HG02981 (cell line): ENCODE measurements at regions not wholly inside any gene's neighbourhood (a gene's known extent, or its start where the extent isn't known, plus 50 kb on each side); places are given as distances from the start of the nearest gene placed in this dataset.

Experiments
- ATAC-seq: cut with Tn5 transposase; IDR thresholded peaks from one replicate; pipeline ENCODE4 v1.9.1; 2021; ENCODE audit warnings: mild to moderate bottlenecking, moderate library complexity; ENCODE audit not compliant: unreplicated experiment

DNA sequence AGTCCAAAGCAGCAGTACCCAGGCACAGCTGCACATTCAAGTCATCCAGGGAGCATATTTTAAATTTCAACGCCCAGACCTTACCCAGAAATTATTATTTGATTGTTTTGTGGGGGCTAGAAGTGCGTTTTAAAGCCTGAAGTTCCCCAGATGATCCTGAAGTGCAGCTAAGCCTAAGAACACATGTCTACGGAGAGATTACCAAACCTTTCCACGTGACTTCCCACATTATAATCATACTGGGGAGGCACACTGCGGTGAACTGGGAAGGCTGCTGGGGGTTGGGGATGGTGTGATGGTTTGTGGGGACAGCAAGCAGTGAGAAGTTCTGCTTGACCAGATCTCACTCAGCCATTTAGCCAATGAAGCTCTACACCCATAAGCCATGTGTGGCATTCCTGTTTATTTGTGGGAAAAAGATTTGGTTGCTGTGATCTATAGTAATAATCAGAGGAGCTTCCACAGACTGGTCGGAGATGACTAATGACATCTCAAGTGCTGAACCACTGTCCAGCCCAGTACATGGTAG, 93.4 kb upstream of the CDH6 start:
- no peak for ATAC-seq

DNA sequence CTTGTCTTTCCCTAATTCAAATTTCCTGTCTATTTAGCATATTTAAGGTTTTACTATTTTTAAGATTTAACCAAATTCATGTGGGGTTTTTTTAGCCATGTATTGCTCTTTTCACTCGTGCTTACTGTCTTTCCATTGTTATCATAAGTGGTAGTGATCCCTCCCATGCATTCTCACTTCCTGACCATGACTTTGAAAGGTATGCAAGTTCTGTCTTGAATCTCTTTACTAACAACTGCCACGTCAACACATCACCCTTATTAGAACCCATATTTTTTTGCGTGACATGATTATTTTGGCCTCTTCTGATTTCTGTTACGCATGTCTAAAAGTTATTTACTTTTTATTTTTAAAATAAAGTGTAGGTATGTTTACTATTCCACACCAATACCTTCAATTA, 94.7 kb upstream of the CDH6 start:
- ATAC-seq, result no peak

DNA sequence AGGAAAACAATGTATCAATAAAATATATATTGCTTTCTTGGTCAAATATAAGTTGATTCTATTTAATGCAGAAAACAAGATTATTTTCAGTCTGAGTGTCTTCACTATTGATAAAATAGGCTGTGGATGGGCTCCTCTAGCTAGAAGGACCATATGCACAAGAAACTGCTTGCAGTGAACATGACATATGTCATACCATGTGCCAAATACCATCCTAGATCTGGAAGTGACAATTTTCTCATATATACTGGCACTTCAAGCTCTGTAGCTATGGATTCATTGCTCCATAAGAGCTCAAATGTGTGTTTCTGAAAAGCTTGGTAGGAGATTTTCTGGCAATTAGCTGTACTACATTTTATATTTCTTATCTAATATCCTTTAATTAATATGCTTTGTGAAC, 95.6 kb upstream of the CDH6 start:
- no peak for ATAC-seq

DNA sequence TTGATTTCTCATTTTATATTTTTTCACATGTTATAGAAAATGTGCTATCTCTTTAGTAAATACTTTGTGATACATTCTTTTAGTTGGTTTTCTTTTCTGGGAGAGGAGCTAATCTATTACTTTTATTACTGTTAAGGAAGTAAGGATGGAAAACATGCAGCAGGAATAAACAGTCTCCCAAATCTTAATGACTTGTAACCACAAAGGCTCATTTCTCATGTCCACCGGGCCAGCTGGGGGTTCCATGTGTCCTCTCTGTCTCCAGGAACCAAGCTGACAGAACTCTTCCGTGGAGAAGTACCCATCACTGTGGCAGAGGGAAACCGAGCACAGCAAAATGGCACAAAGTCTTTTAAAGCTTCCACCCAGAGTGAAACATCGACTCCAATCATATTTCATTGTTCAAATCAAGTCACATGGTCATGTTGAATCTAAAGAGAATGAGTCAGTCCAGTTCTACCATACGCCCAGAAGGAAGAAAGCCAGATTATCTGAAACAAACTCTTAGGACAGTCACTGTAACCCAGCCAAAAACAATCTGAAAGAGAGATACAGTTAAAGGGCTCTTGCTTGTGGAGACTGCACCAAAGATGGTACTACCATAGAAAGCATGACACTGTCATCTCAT, 97.1 kb upstream of the CDH6 start:
- no peak for ATAC-seq

DNA sequence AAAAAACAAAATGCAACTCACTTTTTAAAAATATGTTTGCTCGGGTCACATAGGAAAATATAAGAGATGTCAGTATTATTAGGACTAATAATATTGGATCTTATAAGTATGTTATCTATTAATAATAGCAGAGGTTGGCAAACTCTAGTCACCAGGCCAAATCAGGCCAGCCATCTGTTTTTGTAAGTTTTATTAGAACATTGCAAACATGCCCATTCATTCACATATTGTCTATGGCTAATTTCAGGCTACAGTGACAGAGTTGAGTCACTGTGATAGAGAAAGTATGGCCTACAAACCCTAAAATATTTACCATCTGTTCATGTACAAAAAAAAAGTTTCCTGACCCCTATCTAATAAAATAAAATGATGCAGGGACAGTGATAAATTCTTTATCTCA, 97.7 kb upstream of the CDH6 start:
- ATAC-seq, result no peak

DNA sequence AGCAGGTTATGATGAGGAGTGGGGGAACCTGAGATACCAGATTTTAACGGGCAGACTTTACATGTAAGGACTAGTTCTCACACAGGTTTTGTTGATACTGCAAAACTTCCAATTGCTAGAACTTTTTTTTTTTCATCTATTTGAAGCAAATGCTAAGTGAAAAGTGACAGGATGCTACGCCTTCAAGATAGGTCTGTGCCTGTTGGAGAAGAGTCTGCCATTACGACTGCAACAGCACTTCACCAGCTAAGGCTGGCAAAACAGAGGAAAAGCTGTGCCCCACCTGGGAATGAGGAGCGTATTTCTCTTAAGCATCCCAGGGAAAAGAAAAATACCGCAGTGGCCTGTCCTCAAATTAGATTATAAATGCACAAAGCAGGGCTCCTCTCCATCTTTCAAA, 102.0 kb upstream of the CDH6 start:
- ATAC-seq, result no peak

DNA sequence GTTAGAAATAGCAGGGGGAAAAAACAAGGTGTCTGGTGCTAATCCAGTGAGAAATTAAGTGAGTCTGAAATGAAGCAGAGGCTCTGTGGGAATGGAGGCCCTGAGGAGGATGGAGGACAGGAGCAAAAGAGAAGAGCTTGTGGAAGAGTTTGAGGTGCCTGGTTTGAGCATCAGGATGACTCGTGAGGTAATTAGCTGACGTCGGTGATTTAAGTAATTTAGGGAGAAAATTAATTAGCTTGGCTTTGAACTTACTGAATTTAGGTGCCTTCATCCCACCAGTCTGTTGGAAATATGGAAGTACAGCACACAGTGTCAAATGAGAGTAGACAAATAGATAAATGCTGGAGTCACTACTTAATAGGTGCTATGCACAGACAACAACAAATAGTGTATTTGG, 103.0 kb upstream of the CDH6 start:
- ATAC-seq, result no peak

DNA sequence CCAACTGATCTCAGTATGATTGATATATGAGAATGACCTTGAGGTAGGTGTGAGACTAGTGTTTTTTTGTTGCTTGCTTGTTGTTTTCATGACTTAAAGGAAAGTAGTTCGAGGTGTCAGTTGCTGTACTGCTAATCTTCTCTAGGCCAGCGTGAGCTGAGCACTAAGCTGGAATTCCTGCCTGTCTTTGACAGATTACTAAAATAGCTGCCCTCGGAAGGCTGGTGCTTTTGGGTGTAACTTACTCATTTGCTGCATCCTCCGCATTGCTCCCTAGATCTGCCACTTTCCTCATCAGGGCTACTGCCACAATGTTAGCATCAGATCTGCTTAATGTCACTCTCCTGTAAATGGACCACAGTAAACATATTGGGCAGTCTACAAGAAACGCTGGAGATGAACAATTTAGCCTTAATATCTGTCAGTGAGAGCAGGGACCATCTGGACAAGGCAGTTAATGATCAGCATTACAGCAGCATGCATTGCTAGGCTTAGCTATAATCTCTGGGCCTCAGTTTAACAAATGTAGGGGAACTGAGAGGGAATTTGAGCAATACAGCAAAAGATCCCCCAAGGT, 106.6 kb upstream of the CDH6 start:
- ATAC-seq, result no peak

DNA sequence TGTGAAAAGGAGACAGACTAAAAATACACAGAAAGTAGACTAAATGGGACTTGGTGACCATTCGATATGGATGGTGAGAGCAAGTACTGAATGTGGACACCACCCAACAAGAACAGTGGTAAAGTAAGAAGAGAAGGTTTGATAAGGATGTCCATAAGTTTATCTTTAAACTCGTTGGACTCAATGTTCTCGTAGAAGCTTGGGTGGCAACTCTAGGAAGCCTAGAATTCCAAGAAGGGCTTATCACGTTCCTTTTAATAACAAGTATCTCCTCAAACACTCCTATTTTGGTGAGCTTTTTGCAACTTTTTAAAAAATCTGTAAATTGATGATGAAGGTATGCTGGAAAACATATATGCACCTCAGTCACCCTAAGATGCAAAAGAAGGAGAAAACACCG, 108.6 kb upstream of the CDH6 start:
- ATAC-seq, result no peak

DNA sequence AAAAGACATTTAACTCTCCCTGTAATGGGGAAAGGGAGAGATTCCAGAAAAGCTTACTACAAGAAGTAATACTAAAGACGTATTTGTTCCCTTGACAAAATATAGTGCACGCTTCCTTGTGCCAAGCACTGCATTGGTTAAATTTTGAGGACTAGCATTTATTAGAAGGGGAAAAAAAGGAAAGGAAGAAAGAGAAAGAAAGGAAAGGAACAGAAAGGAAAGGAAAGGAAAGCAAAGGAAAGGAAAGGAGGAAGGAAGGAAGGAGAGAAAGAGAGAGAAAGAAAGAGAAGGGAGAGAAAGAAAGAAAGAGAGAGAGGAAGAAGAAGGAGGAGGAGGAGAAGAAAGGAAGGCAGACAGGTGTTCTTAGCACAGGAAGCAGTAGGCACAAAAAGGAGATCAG, 110.1 kb upstream of the CDH6 start:
- no peak for ATAC-seq

DNA sequence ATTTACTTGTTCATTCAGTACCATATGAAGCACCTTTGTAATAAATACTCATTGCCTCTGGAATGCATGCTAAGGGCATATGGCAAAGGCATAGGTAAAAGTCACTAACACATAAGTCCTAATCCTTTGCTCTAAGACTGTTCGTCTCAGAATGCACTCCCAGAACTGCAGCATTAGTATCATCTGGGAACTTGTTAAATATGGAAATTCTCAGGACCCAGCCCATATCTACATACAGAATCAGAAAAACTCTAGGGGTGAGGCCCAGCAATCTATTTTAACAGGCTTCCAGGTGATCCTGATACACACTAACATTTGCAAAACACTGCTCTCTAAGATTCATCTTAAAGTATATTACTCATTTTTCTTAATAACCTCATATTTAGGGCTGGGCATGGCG, 113.8 kb upstream of the CDH6 start:
- ATAC-seq, result no peak

DNA sequence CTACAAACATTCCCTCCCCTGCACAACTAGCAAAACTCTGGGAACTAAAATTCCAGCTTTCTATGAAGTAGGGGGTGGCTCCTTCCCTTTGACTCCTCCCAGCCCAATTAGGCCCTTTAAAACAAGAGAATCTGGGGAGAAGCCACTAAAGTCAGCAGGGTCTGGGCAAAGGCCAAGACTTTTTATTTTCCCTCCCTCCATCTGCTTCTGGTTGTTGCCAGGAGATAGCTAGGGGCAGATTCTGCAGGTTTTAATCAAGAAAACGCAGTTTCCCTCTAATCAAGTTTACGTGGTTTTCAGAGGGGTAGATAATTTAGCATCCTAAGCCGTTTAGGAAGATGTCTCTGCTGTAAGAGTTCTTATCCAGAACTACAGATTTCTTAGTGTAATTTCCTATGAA, 114.5 kb upstream of the CDH6 start:
- no peak for ATAC-seq

DNA sequence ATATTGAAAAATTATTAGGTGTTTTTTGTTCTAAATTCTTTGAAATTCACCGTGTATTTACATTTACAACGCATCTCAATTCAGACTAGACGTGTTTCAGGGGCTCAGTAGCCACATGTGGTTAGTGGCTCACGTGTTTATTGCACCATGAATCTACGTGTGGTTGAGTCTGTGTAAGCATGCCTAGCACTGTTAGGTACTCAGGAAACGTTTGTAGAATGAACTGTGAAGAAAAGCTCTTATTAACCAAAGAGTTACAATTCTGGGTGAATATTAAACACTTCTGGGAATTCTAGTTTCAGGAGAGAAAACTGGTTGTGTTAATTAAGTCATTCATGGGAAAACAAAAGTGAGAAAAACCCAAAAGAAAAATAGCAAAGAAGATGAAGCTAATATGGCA, 117.5 kb upstream of the CDH6 start:
- no peak for ATAC-seq

DNA sequence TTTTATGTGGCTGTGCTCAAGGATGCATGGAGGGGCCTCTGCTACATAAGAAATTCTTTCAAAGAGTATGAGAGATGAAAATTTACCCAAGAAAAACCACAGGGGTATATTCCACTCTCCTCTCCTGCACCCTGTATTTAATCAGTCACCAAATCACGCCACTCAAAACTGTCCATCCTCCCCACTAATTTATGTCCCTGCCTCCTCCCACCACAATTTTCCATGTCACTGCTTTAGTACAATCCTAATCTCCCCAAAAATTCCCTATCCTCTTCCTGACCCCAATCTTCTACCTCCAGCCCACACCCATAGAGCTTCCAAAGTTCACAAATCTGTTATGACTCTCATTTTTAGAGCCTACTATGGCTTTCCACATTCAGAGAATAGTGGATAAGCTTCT, 125.2 kb upstream of the CDH6 start:
- no peak for ATAC-seq

DNA sequence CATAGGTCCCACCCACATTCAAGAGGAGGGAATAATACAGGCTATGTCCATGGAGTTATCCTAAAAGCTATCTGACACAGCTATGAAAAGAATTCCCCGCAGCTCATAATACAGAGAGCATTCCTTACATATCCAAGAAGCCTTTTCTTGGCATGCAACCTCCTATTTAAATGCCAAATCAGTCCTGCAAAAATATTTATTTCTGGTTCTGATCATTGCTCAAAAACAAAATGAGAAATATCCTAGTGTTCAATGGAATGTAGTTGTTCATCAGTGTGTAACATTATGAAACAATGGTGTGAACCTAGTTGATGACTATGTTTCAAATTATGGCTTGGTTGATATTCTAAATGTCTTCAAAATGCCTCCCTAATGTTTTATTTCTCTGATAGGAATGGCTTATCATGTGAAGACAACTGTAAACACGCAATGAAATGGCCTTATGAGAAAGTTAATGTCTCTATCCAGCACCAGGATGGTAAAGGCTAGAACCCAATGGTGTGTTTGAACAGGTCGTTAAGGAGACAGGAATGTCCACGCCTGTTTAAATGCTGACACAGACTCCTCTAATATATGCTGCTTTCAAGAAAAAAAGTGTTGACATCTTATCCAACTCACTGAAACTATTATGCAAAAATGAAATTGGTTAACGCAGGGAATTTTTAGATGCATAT, 126.7 kb upstream of the CDH6 start:
- no peak for ATAC-seq

DNA sequence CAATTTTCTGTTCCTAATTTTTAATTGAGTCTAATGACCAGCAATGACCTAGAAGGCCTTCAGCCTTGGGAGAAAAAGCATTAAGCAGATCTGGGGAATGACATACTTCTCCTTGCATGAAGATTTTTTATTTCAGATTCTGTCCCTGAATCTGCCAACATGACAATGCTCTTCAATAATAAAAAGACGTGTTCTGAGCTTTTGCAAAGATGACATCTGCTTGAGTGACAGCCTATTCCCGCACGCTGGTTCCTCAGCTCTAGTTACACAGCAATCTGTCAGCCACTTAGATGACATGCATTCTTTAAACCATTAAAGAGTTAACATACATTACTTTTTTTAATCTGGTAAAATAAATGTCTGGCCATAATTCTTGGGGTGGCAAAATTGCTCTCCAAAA, 129.3 kb upstream of the CDH6 start:
- no peak for ATAC-seq

DNA sequence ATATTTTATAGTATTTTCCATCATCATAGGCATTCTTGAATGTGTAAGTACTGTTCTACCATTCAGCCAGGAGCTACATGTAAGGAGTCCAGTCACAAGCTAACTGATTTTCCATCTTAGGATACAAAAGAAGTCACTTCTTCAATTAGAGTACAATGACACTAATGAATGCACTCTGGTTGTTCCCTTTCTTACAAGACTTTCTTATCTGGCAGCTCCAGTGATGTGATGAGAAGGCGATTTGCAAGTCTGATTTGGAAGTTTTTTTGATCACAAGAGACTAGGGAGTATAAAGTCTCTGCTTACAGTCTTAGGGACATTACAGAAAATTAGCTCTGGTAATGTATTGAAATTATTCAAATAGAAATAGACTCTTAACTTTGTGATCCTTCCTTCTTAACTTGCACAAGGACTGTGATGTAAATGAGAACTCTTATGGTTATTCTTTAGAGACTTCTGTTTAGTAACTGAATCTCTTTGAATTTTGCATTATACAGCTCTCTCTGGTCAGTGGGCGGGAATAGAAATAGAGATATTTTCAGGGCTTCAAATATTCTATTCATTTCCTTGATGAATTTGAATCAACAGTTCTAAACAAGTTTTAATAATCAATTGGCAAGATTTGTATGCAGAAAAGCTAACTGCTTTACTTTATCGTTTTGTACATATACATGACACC, 130.4 kb upstream of the CDH6 start:
- no peak for ATAC-seq

DNA sequence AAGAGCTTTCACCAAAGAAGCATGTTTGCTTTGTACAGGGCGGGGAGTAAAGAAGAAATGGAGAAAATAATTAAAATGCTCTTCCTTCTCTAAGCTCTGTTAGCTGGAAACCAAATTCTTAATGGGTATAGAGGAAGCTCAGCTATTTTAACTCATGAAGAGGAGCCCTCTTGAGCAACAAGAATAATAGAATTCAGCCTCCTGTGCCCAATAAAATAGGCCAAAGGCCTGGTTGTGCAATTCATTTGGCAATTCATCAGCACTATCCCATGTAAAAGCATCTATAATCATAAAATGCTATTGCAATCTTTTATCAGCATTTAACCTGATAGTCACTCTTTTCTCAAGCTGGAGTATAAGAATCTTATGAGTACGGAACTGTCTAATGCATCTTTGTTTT, 133.6 kb upstream of the CDH6 start:
- no peak for ATAC-seq

DNA sequence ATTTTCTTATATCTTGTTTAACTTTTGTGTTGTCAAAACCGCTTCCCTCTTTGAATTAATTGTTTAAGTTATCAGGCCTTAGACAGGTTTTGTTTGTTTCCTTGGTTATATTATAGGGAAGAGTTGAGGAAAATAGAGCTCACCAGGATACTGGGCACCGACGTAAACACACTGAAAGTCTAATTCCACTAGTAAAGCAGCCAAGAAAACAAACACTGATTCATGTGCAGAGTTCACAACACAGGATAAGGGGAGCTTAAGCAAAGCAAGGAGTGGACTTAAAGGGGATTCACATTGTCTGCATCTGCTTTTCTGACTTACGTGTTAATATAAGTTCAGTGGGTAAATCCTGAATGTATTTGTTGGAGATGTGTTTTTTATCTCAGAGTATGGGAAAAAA, 139.0 kb upstream of the CDH6 start:
- ATAC-seq, result no peak

DNA sequence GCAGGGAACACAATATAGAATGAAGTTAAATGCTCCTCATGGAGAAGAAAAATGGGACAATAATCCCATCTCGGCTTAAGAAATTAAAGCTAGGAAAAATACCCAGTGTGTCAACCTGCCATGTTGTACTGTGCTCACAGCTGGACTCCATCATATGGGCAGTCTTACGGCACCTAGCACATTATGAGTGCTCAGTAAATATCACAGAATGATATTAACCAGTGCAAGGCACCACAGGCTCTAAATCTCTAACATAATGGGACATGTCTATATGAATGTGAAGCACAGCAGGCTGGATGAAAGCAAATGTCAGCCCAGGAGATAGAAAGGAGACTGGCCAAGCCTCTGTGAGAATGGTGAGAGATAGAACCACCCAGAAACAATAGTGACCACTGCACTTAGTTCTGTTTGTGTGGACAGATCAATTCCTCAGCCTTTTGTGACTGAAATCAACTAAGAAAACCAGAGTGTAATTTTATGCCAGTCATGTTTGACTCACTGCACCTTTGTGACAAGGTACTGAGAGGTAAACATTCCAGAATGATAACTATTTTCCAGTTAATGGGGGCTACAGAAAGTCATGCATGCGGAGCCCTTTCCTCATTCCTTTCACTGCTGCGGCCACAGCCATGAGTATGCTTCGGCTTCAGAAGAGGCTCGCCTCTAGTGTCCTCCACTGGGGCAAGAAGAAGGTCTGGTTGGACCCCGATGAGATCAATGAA, 140.4 kb upstream of the CDH6 start:
- ATAC-seq, result no peak

DNA sequence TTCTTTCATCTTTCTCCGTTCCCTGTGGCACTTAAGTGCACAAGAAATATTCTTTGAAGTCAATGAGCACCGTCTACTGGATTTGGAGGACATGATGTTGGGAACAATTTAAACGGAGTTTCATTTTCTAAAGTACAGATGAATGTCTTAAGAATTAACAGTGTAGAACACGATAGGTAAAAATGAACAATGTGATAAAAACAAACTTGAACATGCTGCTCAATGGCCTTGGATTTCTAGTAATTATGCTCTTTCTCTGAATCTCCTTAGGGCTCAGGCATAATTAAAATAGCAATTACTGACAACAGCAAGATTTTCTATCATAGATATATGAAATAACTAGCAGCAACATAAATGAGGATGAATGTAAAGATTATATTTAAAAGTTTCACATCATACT, 142.2 kb upstream of the CDH6 start:
- no peak for ATAC-seq
